Sigmoid colon (tissue), 4 donors: ENCODE measurements at regions not wholly inside any gene's neighbourhood (a gene's known extent, or its start where the extent isn't known, plus 50 kb on each side); places are given as distances from the start of the nearest gene placed in this dataset.

ENCODE experiments used
- CTCF ChIP-seq, 4 experiments: fragments of 450-650 bp in 3 of 4; fragments of 200-600 bp in 1 of 4; IDR thresholded peaks; one replicate each; pipeline ENCODE4 v1.5.1; 2016 to 2019; ENCODE audit warnings: antibody characterized with exemption in 4 of 4, mild to moderate bottlenecking in 3 of 4, moderate library complexity in 2 of 4
- EP300 ChIP-seq, 4 donors: sonication (generic); formaldehyde crosslinking; IDR thresholded peaks; one replicate each; pipeline ENCODE4 v1.6.1; 2017; ENCODE audit warnings: antibody characterized with exemption in 4 of 4
- POLR2A ChIP-seq, 2 donors: fragments of 450-650 bp; IDR thresholded peaks; one replicate each; pipeline ENCODE4 v1.6.1; 2016; ENCODE audit warnings: antibody characterized with exemption in 2 of 2, mild to moderate bottlenecking in 2 of 2, moderate library complexity in 2 of 2
- POLR2AphosphoS5 ChIP-seq, 4 donors: sonication (generic); formaldehyde crosslinking; IDR thresholded peaks; one replicate each; pipeline ENCODE4 v1.6.1; 2017; ENCODE audit warnings: antibody characterized with exemption in 4 of 4

- no peak for TF ChIP-seq EP300 (IDR thresholded peaks at IDR 0.05)
- no peak for TF ChIP-seq POLR2A (IDR thresholded peaks at IDR 0.05)
- no peak for TF ChIP-seq CTCF (IDR thresholded peaks at IDR 0.05)
- TF ChIP-seq POLR2AphosphoS5 (IDR thresholded peaks at IDR 0.05), result no peak
Observed at GRCh38 chr2:6067806-6068205, 375.6 kb downstream of the SOX11 start.
